HEK293 (cell line): ENCODE measurements at regions not wholly inside any gene's neighbourhood (a gene's known extent, or its start where the extent isn't known, plus 50 kb on each side); places are given as distances from the start of the nearest gene placed in this dataset.

Source experiments
- CTCF ChIA-PET: fragments of 350-600 bp; formaldehyde crosslinking; extraction: SDS; loops from one replicate; lab custom pipeline; 2021; ENCODE audit warnings: antibody characterized with exemption; lab: Yijun Ruan, JAX
- POLR2A ChIA-PET: fragments of 300-600 bp; formaldehyde crosslinking; extraction: SDS; loops from one replicate; lab custom pipeline; 2020; ENCODE audit warnings: antibody characterized with exemption, inconsistent platforms; lab: Yijun Ruan, JAX
- H3K27ac ChIP-seq: fragments of 200-500 bp; sonication (Bioruptor generic); 2 replicates; pipeline ENCODE4 v1.5.1; 2014; ENCODE audit warnings: low read depth, low read length, control low read depth, inconsistent platforms; ENCODE audit errors: extremely low read depth
- H3K36me3 ChIP-seq, 2 experiments: fragments of 200-500 bp in 1 of 2; sonication (Bioruptor generic) in 1 of 2; 1 replicate in 1 of 2; 2 replicates in 1 of 2; pipeline ENCODE4 v1.5.1; 2014 to 2017; ENCODE audit warnings: inconsistent platforms in 2 of 2, low read length in 2 of 2; ENCODE audit not compliant: control insufficient read depth in 2 of 2, insufficient read depth in 1 of 2
- H3K4me1 ChIP-seq: fragments of 200-500 bp; sonication (Bioruptor generic); 2 replicates; pipeline ENCODE4 v1.5.1; 2014; ENCODE audit warnings: mild to moderate bottlenecking, low read length, inconsistent platforms; ENCODE audit not compliant: control insufficient read depth, insufficient read depth
- H3K4me3 ChIP-seq: 2 replicates; pipeline ENCODE4 v1.5.1; 2011; ENCODE audit warnings: low read depth, mild to moderate bottlenecking, control low read depth, low read length, moderate library complexity
- H3K9me3 ChIP-seq: fragments of 200-500 bp; sonication (Bioruptor generic); 2 replicates; pipeline ENCODE4 v1.5.1; 2014; ENCODE audit warnings: low read depth, low read length, inconsistent platforms; ENCODE audit not compliant: control insufficient read depth, insufficient read depth
- BCL11A ChIP-seq: fragments of 450-650 bp; formaldehyde crosslinking; IDR thresholded peaks from 2 replicates; pipeline ENCODE4 v1.5.1; 2016; ENCODE audit warnings: low read depth, missing biosample characterization, missing genetic modification characterization
- GFI1B ChIP-seq: fragments of 450-650 bp; formaldehyde crosslinking; IDR thresholded peaks from 2 replicates; pipeline ENCODE4 v1.5.1; 2016; ENCODE audit warnings: missing biosample characterization, missing genetic modification characterization
- IKZF3 ChIP-seq: fragments of 450-650 bp; IDR thresholded peaks from 2 replicates; pipeline ENCODE4 v1.5.0; 2018; ENCODE audit warnings: missing biosample characterization, mild to moderate bottlenecking, missing genetic modification characterization, moderate library complexity
- MZF1 ChIP-seq: fragments of 450-650 bp; formaldehyde crosslinking; IDR thresholded peaks from 2 replicates; pipeline ENCODE4 v1.5.1; 2017; ENCODE audit warnings: missing biosample characterization, missing genetic modification characterization, borderline replicate concordance
- OVOL3 ChIP-seq: fragments of 450-650 bp; formaldehyde crosslinking; IDR thresholded peaks from 2 replicates; pipeline ENCODE4 v1.5.1; 2016; ENCODE audit warnings: missing biosample characterization, missing genetic modification characterization
- ZBTB1 ChIP-seq: fragments of 450-650 bp; formaldehyde crosslinking; IDR thresholded peaks from 2 replicates; pipeline ENCODE4 v1.5.1; 2016; ENCODE audit warnings: missing biosample characterization, missing genetic modification characterization
- ZFP69B ChIP-seq: fragments of 450-650 bp; formaldehyde crosslinking; IDR thresholded peaks from 2 replicates; pipeline ENCODE4 v1.5.1; 2016; ENCODE audit warnings: missing biosample characterization, missing genetic modification characterization
- ZNF112 ChIP-seq: fragments of 450-650 bp; formaldehyde crosslinking; IDR thresholded peaks from 2 replicates; pipeline ENCODE4 v1.5.0; 2017; ENCODE audit warnings: missing biosample characterization, missing genetic modification characterization
- ZNF16 ChIP-seq: fragments of 450-650 bp; formaldehyde crosslinking; IDR thresholded peaks from 2 replicates; pipeline ENCODE4 v1.5.1; 2016; ENCODE audit warnings: low read depth, missing biosample characterization, missing genetic modification characterization
- ZNF169 ChIP-seq: fragments of 450-650 bp; formaldehyde crosslinking; IDR thresholded peaks from 2 replicates; pipeline ENCODE4 v1.5.1; 2016; ENCODE audit warnings: missing biosample characterization, missing genetic modification characterization
- ZNF221 ChIP-seq: fragments of 450-650 bp; formaldehyde crosslinking; IDR thresholded peaks from 2 replicates; pipeline ENCODE4 v1.5.1; 2017; ENCODE audit warnings: missing biosample characterization, missing genetic modification characterization, borderline replicate concordance
- ZNF223 ChIP-seq: fragments of 450-650 bp; formaldehyde crosslinking; IDR thresholded peaks from 2 replicates; pipeline ENCODE4 v1.5.1; 2016; ENCODE audit warnings: missing biosample characterization, missing genetic modification characterization
- ZNF239 ChIP-seq: fragments of 450-650 bp; formaldehyde crosslinking; IDR thresholded peaks from 2 replicates; pipeline ENCODE4 v1.5.1; 2016; ENCODE audit warnings: missing biosample characterization, missing genetic modification characterization
- ZNF274 ChIP-seq, 2 experiments: fragments of 200-500 bp in 1 of 2; fragments of 450-650 bp in 1 of 2; sonication (Bioruptor generic) in 1 of 2; formaldehyde crosslinking in 1 of 2; IDR thresholded peaks; 2 replicates each; pipeline versions ENCODE4 v1.5.1 to v1.6.1; 2014 to 2016; ENCODE audit warnings: borderline replicate concordance in 1 of 2, inconsistent platforms in 1 of 2, low read length in 1 of 2, missing biosample characterization in 1 of 2, missing genetic modification characterization in 1 of 2
- ZNF341 ChIP-seq: fragments of 450-650 bp; formaldehyde crosslinking; IDR thresholded peaks from 2 replicates; pipeline ENCODE4; 2016; ENCODE audit warnings: low read depth, missing biosample characterization, missing genetic modification characterization
- ZNF350 ChIP-seq: fragments of 450-650 bp; formaldehyde crosslinking; IDR thresholded peaks from 2 replicates; pipeline ENCODE4 v1.5.0; 2017; ENCODE audit warnings: missing biosample characterization, mild to moderate bottlenecking, missing genetic modification characterization
- ZNF37A ChIP-seq: fragments of 450-650 bp; IDR thresholded peaks from 2 replicates; pipeline ENCODE4 v1.5.1; 2018; ENCODE audit warnings: missing biosample characterization, missing genetic modification characterization
- ZNF391 ChIP-seq: fragments of 450-650 bp; formaldehyde crosslinking; IDR thresholded peaks from 2 replicates; pipeline ENCODE4 v1.5.1; 2016; ENCODE audit warnings: low read depth, missing biosample characterization, missing genetic modification characterization, borderline replicate concordance
- ZNF423 ChIP-seq: fragments of 450-650 bp; formaldehyde crosslinking; IDR thresholded peaks from 2 replicates; pipeline ENCODE4 v1.5.1; 2016; ENCODE audit warnings: missing biosample characterization, missing genetic modification characterization
- ZNF529 ChIP-seq: fragments of 450-650 bp; formaldehyde crosslinking; IDR thresholded peaks from 2 replicates; pipeline ENCODE4 v1.5.1; 2017; ENCODE audit warnings: missing genetic modification characterization, missing biosample characterization; ENCODE audit not compliant: insufficient replicate concordance
- ZNF600 ChIP-seq: fragments of 450-650 bp; formaldehyde crosslinking; IDR thresholded peaks from 2 replicates; pipeline ENCODE4 v1.5.1; 2016; ENCODE audit warnings: missing biosample characterization, missing genetic modification characterization
- ZNF623 ChIP-seq: fragments of 450-650 bp; formaldehyde crosslinking; IDR thresholded peaks from 2 replicates; pipeline ENCODE4 v1.5.1; 2016; ENCODE audit warnings: missing biosample characterization, missing genetic modification characterization
- ZNF624 ChIP-seq: fragments of 450-650 bp; formaldehyde crosslinking; IDR thresholded peaks from 2 replicates; pipeline ENCODE4 v1.5.1; 2017; ENCODE audit warnings: missing biosample characterization, missing genetic modification characterization
- ZNF664 ChIP-seq: fragments of 450-650 bp; formaldehyde crosslinking; IDR thresholded peaks from 2 replicates; pipeline ENCODE4 v1.5.1; 2016; ENCODE audit warnings: missing biosample characterization, missing genetic modification characterization
- ZNF785 ChIP-seq: fragments of 450-650 bp; formaldehyde crosslinking; IDR thresholded peaks from 2 replicates; pipeline ENCODE4 v1.5.1; 2016; ENCODE audit warnings: missing biosample characterization, missing genetic modification characterization
- TF ChIP-seq, protein P1 (sequence below): fragments of 450-650 bp; formaldehyde crosslinking; IDR thresholded peaks from 2 replicates; pipeline ENCODE4 v1.5.1; 2016; ENCODE audit warnings: missing biosample characterization, missing genetic modification characterization
- TF ChIP-seq, protein P2 (sequence below): fragments of 450-650 bp; formaldehyde crosslinking; IDR thresholded peaks from 2 replicates; pipeline ENCODE4 v1.5.1; 2016; ENCODE audit warnings: missing biosample characterization, missing genetic modification characterization

DNA sequence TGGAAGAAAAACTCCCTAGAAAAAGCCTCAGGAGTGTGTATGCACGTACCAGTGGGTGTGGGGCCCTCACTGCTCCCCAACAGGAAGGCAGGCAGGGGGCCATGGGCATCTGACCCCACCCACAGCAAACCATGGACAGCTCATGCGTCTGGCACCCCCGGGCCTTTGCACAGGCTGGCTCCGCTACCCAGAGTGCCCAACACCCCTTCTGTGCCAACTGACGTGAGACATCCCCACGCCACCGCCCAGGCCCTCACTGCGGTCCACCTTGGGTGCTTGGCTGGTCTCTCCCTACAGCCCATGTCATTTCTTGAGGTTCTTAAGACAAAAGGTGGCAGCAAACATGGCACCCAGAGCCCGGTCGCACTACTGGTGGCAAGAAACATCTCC is 91.4 kb downstream of the NCOR2 start:
- H3K36me3 ChIP-seq: peaks cover 3 to 86% of the 10 kb centered on the region in 2 experiments; a peak in 2 of 3 replicates
- TF ChIP-seq ZNF529 (no peak), ZNF623 (tag by site-specific recombination) (peak; percentile 77), ZBTB1 (tag by site-specific recombination) (no peak)
- TF ChIP-seq, all 188 proteins: peak for 1
- POLR2A ChIA-PET: no interaction called here
- no peak overlapping the region for H3K4me3 ChIP-seq
- H3K27ac ChIP-seq: no peak overlapping the region
- H3K4me1 ChIP-seq: no peaks in the 10 kb centered on the region
- CTCF ChIA-PET: no interaction called here
- no peaks in the 10 kb centered on the region for H3K9me3 ChIP-seq

DNA sequence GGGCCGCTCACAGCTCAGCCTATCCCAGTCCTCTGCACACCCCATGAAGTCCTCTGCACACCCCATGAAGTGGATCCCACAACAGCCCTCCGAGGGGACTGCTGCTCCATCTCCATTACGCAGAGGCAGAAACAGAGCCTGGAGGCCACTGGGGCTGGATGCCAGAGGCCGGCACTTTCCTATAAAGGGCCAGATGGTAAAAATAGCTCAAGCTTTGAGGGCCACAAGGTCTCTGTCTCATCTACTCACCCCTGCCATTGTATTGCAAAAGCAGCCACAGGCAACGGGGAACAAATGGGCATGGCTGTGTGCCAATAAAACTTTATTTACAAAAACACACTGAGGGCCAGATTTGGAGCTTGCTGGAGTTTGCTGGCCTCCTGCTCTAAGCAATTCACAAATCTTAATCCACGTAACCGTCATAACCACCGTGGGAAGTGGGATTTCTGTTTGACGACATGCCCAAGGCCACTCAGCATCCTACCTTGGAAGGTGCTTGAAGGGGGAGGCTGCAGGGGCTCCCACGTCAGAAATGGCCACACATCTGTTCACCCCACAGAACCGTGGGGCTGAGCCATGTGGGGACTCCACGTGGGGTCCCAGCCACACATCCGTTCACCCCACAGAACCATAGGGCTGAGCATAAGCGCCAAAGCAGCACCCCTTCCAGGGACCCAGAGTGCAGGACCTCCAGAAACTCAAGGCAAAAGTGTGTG is 92.0 kb downstream of the NCOR2 start:
- POLR2A ChIA-PET: no interaction called here
- Histone ChIP-seq H3K36me3 (peaks cover 3 to 92% of the 10 kb centered on the region in 2 experiments; a peak in 2 of 3 replicates), H3K27ac (no peak overlapping the region), H3K4me3 (no peak overlapping the region), H3K9me3 (no peaks in the 10 kb centered on the region), H3K4me1 (no peaks in the 10 kb centered on the region)
- TF ChIP-seq ZNF221 (tag by site-specific recombination): no peak
- TF ChIP-seq ZNF223 (tag by site-specific recombination): no peak
- no peak for TF ChIP-seq ZNF785 (tag by site-specific recombination)
- TF ChIP-seq ZNF169 (tag by site-specific recombination): no peak
- CTCF ChIA-PET: no interaction called here

DNA sequence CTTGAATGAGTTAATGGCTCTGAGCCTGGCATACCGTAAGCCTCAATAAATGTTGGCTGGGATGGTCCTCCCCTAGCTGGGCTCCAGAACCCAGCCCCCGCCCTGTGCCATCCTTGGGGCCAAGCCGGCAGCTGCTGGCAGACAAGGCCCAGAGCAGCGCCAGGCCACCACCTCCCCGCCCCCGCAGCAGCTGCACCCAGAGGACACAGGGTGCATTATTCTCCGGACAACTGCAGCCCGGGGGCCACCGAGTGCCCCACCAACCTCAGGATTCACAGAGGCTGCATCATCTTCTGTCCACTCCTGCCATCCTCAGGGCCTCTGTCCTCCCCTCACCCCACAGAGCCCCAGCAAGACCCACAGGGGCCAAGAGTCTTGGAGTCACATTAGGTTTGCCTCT is 92.7 kb downstream of the NCOR2 start:
- peaks cover 3 to 94% of the 10 kb centered on the region in 2 experiments; a peak in 2 of 3 replicates for H3K36me3 ChIP-seq
- CTCF ChIA-PET: no interaction called here

More for the DNA sequence above, 92.7 kb downstream of the NCOR2 start:
- Histone ChIP-seq H3K27ac (no peak overlapping the region), H3K4me3 (no peak overlapping the region), H3K9me3 (no peaks in the 10 kb centered on the region), H3K4me1 (no peaks in the 10 kb centered on the region)
- POLR2A ChIA-PET: no interaction called here
- TF ChIP-seq ZNF391 (no peak), ZNF341 (tag by site-specific recombination) (no peak), ZNF112 (tag by site-specific recombination) (no peak), ZNF350 (no peak), ZNF239 (tag by site-specific recombination) (no peak), GFI1B (tag by site-specific recombination) (no peak), BCL11A (no peak), ZNF423 (tag by site-specific recombination) (no peak), ZFP69B (tag by site-specific recombination) (no peak), OVOL3 (tag by site-specific recombination) (no peak), IKZF3 (no peak), ZNF664 (no peak), MZF1 (tag by site-specific recombination) (no peak), ZNF16 (no peak), ZNF274 (IDR thresholded peaks at IDR 0.05; ENCODE audit: low read length) (no peak), ZNF274 (tag by site-specific recombination; IDR thresholded peaks at IDR 0.05; ENCODE audit: borderline replicate concordance) (no peak), ZNF37A (no peak), ZNF600 (tag by site-specific recombination) (no peak), ZNF624 (tag by site-specific recombination) (no peak)
- TF ChIP-seq, protein P1, sequence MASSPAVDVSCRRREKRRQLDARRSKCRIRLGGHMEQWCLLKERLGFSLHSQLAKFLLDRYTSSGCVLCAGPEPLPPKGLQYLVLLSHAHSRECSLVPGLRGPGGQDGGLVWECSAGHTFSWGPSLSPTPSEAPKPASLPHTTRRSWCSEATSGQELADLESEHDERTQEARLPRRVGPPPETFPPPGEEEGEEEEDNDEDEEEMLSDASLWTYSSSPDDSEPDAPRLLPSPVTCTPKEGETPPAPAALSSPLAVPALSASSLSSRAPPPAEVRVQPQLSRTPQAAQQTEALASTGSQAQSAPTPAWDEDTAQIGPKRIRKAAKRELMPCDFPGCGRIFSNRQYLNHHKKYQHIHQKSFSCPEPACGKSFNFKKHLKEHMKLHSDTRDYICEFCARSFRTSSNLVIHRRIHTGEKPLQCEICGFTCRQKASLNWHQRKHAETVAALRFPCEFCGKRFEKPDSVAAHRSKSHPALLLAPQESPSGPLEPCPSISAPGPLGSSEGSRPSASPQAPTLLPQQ: no peak
- TF ChIP-seq, protein P2, sequence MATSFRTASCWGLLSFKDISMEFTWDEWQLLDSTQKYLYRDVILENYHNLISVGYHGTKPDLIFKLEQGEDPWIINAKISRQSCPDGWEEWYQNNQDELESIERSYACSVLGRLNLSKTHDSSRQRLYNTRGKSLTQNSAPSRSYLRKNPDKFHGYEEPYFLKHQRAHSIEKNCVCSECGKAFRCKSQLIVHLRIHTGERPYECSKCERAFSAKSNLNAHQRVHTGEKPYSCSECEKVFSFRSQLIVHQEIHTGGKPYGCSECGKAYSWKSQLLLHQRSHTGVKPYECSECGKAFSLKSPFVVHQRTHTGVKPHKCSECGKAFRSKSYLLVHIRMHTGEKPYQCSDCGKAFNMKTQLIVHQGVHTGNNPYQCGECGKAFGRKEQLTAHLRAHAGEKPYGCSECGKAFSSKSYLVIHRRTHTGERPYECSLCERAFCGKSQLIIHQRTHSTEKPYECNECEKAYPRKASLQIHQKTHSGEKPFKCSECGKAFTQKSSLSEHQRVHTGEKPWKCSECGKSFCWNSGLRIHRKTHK (tag by site-specific recombination): no peak
